ENCODE measurements at regions not wholly inside any gene's neighbourhood (a gene's known extent, or its start where the extent isn't known, plus 50 kb on each side); places are given as distances from the start of the nearest gene placed in this dataset.

GRCh38 chr4:13126976-13127910, 356.9 kb downstream of the RAB28 start:
- DNase-seq (ENCODE audit: extremely low spot score, unreplicated experiment) = no peak
- Mint-ChIP-seq H3K4me3 (no peak overlapping the region), H3K27me3 (peaks cover 3% of the 10 kb centered on the region), H3K27ac (no peak overlapping the region), H3K4me1 (ENCODE audit: unreplicated experiment) (no peaks in the 10 kb centered on the region), H3K9me3 (no peaks in the 10 kb centered on the region), H3K36me3 (no peaks in the 10 kb centered on the region)
- TF ChIP-seq CTCF (conservative IDR thresholded peaks at IDR 0.05) = no peak

GRCh38 chr4:13118633-13119032, 365.5 kb downstream of the RAB28 start:
- Mint-ChIP-seq H3K36me3 (no peaks in the 10 kb centered on the region), H3K27me3 (peaks cover 4% of the 10 kb centered on the region), H3K4me1 (ENCODE audit: unreplicated experiment) (no peaks in the 10 kb centered on the region), H3K9me3 (peaks cover 5% of the 10 kb centered on the region), H3K4me3 (no peak overlapping the region), H3K27ac (no peak overlapping the region)
- TF ChIP-seq CTCF (conservative IDR thresholded peaks at IDR 0.05) = no peak
- DNase-seq (ENCODE audit: extremely low spot score, unreplicated experiment) = no peak

- no peak for DNase-seq (ENCODE audit: extremely low spot score, unreplicated experiment)
- peaks cover 4% of the 10 kb centered on the region for H3K27me3 Mint-ChIP-seq
- H3K9me3 Mint-ChIP-seq = peaks cover 5% of the 10 kb centered on the region
- no peak overlapping the region for H3K4me3 Mint-ChIP-seq
- no peaks in the 10 kb centered on the region for H3K4me1 Mint-ChIP-seq (ENCODE audit: unreplicated experiment)
- no peak overlapping the region for H3K27ac Mint-ChIP-seq
- H3K36me3 Mint-ChIP-seq = no peaks in the 10 kb centered on the region
- TF ChIP-seq CTCF (conservative IDR thresholded peaks at IDR 0.05) = no peak
These were observed 367.0 kb downstream of the RAB28 start for GRCh38 chr4:13117185-13117584.

GRCh38 chr4:13112030-13112429, 372.1 kb downstream of the RAB28 start:
- Mint-ChIP-seq H3K36me3 (no peaks in the 10 kb centered on the region), H3K4me1 (ENCODE audit: unreplicated experiment) (no peaks in the 10 kb centered on the region), H3K27me3 (no peaks in the 10 kb centered on the region), H3K9me3 (peaks cover 5% of the 10 kb centered on the region), H3K4me3 (no peak overlapping the region), H3K27ac (no peak overlapping the region)
- DNase-seq (ENCODE audit: extremely low spot score, unreplicated experiment) = no peak
- TF ChIP-seq CTCF (conservative IDR thresholded peaks at IDR 0.05) = no peak

GRCh38 chr4:13109536-13109935, 374.6 kb downstream of the RAB28 start:
- H3K36me3 Mint-ChIP-seq = no peaks in the 10 kb centered on the region
- H3K9me3 Mint-ChIP-seq = peaks cover 5% of the 10 kb centered on the region
- no peak for TF ChIP-seq CTCF (conservative IDR thresholded peaks at IDR 0.05)
- H3K27me3 Mint-ChIP-seq = no peaks in the 10 kb centered on the region
- H3K4me1 Mint-ChIP-seq (ENCODE audit: unreplicated experiment) = no peaks in the 10 kb centered on the region
- no peak for DNase-seq (ENCODE audit: extremely low spot score, unreplicated experiment)
- H3K4me3 Mint-ChIP-seq = no peak overlapping the region
- H3K27ac Mint-ChIP-seq = no peak overlapping the region

All from type B pancreatic cell (in vitro differentiated cells).